HG03064 (cell line): ENCODE measurements at regions not wholly inside any gene's neighbourhood (a gene's known extent, or its start where the extent isn't known, plus 50 kb on each side); places are given as distances from the start of the nearest gene placed in this dataset.

Experiments used
- ATAC-seq: cut with Tn5 transposase; IDR thresholded peaks from one replicate; pipeline ENCODE4 v1.9.1; 2021; ENCODE audit warnings: low read depth; ENCODE audit not compliant: unreplicated experiment

GRCh38 chr18:39424261-39424660 lies 1858.7 kb upstream of the CELF4 start:
- ATAC-seq: no peak

GRCh38 chr18:39421276-39421675 lies 1855.7 kb upstream of the CELF4 start:
- no peak for ATAC-seq

- ATAC-seq: no peak
Observed at GRCh38 chr18:39419315-39419714, 1853.7 kb upstream of the CELF4 start.

GRCh38 chr18:39415471-39415870 lies 1849.9 kb upstream of the CELF4 start:
- ATAC-seq: no peak

GRCh38 chr18:39414009-39414700 lies 1848.6 kb upstream of the CELF4 start:
- no peak for ATAC-seq

GRCh38 chr18:39406941-39407340 lies 1841.3 kb upstream of the CELF4 start:
- no peak for ATAC-seq

- no peak for ATAC-seq
Observed at GRCh38 chr18:39403121-39403520, 1837.5 kb upstream of the CELF4 start.

GRCh38 chr18:39399662-39400061 lies 1834.1 kb upstream of the CELF4 start:
- ATAC-seq: no peak

- no peak for ATAC-seq
Observed at GRCh38 chr18:39396168-39396567, 1830.6 kb upstream of the CELF4 start.

- ATAC-seq: no peak
Observed at GRCh38 chr18:39389800-39390379, 1824.3 kb upstream of the CELF4 start.

GRCh38 chr18:39380866-39381265 lies 1815.3 kb upstream of the CELF4 start:
- no peak for ATAC-seq

- ATAC-seq: no peak
Observed at GRCh38 chr18:39380186-39380725, 1814.7 kb upstream of the CELF4 start.

GRCh38 chr18:39375066-39375465 lies 1809.5 kb upstream of the CELF4 start:
- no peak for ATAC-seq

GRCh38 chr18:39371996-39372395 lies 1806.4 kb upstream of the CELF4 start:
- no peak for ATAC-seq

- ATAC-seq: no peak
Observed at GRCh38 chr18:39366656-39367055, 1801.1 kb upstream of the CELF4 start.

GRCh38 chr18:39365836-39366485 lies 1800.4 kb upstream of the CELF4 start:
- no peak for ATAC-seq

GRCh38 chr18:39360072-39360471 lies 1794.5 kb upstream of the CELF4 start:
- no peak for ATAC-seq

GRCh38 chr18:39359636-39360035 lies 1794.0 kb upstream of the CELF4 start:
- no peak for ATAC-seq

- no peak for ATAC-seq
Observed at GRCh38 chr18:39350945-39351344, 1785.3 kb upstream of the CELF4 start.

GRCh38 chr18:39349801-39350200 lies 1784.2 kb upstream of the CELF4 start:
- ATAC-seq: no peak

GRCh38 chr18:39348757-39349156 lies 1783.2 kb upstream of the CELF4 start:
- no peak for ATAC-seq

- ATAC-seq: no peak
Observed at GRCh38 chr18:39347701-39348100, 1782.1 kb upstream of the CELF4 start.
